ENCODE measurements at regions not wholly inside any gene's neighbourhood (a gene's known extent, or its start where the extent isn't known, plus 50 kb on each side); places are given as distances from the start of the nearest gene placed in this dataset.

DNA sequence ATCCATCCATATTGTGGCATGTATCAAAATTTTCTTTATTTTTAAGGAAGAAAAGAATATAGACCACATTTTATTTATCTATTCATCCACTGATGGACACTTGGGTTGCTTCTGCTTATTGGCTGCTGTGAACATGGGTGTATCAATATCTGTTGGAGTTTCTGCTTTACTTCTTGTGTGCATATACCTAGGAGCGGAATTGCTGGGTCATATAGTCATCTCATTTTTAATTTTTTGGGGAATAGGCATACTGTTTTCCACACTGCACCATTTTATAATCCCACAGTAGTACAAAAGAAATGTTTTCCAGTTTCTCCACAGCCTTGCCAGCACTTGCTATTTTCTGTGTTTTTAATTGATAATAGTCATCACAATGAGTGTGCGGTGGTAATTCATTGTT, 197.2 kb downstream of the ACKR3 start:
- Mint-ChIP-seq H3K36me3 (ENCODE audit: insufficient read depth, unreplicated experiment) (peaks cover 11% of the 10 kb centered on the region), H3K4me3 (ENCODE audit: unreplicated experiment) (no peak overlapping the region), H3K9me3 (ENCODE audit: unreplicated experiment) (no peaks in the 10 kb centered on the region), H3K27ac (ENCODE audit: low read depth, unreplicated experiment) (no peak overlapping the region), H3K4me1 (ENCODE audit: insufficient read depth, unreplicated experiment) (peaks cover 22% of the 10 kb centered on the region), H3K27me3 (ENCODE audit: insufficient read depth, unreplicated experiment) (no peaks in the 10 kb centered on the region)
- POLR2A ChIA-PET = no interaction called here
- DNase-seq (ENCODE audit: unreplicated experiment) = no peak
- no TSS peak for BruUV-seq (replicated peaks)
- CTCF ChIA-PET = no interaction called here
- intact Hi-C loops (cut with micrococcal nuclease) = no loop called here
- TF ChIP-seq, protein P1, sequence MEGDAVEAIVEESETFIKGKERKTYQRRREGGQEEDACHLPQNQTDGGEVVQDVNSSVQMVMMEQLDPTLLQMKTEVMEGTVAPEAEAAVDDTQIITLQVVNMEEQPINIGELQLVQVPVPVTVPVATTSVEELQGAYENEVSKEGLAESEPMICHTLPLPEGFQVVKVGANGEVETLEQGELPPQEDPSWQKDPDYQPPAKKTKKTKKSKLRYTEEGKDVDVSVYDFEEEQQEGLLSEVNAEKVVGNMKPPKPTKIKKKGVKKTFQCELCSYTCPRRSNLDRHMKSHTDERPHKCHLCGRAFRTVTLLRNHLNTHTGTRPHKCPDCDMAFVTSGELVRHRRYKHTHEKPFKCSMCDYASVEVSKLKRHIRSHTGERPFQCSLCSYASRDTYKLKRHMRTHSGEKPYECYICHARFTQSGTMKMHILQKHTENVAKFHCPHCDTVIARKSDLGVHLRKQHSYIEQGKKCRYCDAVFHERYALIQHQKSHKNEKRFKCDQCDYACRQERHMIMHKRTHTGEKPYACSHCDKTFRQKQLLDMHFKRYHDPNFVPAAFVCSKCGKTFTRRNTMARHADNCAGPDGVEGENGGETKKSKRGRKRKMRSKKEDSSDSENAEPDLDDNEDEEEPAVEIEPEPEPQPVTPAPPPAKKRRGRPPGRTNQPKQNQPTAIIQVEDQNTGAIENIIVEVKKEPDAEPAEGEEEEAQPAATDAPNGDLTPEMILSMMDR (IDR thresholded peaks at IDR 0.05; ENCODE audit: unreplicated experiment) = no peak

DNA sequence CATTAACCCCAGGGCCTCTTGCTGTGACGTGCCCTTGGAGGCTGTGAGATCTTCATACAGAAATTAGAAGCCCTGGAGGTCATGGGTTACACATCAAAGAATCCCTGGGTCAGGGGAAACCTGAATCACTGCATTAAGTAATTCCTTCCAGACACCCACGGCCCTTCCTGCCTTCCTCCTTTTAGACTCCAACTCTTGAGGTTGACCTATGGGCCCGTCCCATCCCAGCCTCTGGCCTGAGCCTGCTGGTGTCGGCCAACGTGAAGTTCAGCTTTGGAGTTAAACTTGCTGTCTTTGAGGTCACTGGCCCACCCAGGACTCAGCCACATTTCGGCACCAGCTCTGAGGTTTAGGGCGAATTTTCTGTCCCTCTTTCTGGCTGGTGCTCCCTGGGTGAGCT, 198.3 kb downstream of the ACKR3 start:
- peaks cover 11% of the 10 kb centered on the region for H3K36me3 Mint-ChIP-seq (ENCODE audit: insufficient read depth, unreplicated experiment)
- no TSS peak for BruUV-seq (replicated peaks)
- H3K4me3 Mint-ChIP-seq (ENCODE audit: unreplicated experiment) = no peak overlapping the region
- no peak overlapping the region for H3K27ac Mint-ChIP-seq (ENCODE audit: low read depth, unreplicated experiment)
- TF ChIP-seq, protein P1 (IDR thresholded peaks at IDR 0.05; ENCODE audit: unreplicated experiment) = no peak
- no peak for DNase-seq (ENCODE audit: unreplicated experiment)
- POLR2A ChIA-PET = no interaction called here
- intact Hi-C loops (cut with micrococcal nuclease) = no loop called here
- no peaks in the 10 kb centered on the region for H3K27me3 Mint-ChIP-seq (ENCODE audit: insufficient read depth, unreplicated experiment)
- H3K9me3 Mint-ChIP-seq (ENCODE audit: unreplicated experiment) = no peaks in the 10 kb centered on the region
- peaks cover 22% of the 10 kb centered on the region for H3K4me1 Mint-ChIP-seq (ENCODE audit: insufficient read depth, unreplicated experiment)
- CTCF ChIA-PET = no interaction called here

DNA sequence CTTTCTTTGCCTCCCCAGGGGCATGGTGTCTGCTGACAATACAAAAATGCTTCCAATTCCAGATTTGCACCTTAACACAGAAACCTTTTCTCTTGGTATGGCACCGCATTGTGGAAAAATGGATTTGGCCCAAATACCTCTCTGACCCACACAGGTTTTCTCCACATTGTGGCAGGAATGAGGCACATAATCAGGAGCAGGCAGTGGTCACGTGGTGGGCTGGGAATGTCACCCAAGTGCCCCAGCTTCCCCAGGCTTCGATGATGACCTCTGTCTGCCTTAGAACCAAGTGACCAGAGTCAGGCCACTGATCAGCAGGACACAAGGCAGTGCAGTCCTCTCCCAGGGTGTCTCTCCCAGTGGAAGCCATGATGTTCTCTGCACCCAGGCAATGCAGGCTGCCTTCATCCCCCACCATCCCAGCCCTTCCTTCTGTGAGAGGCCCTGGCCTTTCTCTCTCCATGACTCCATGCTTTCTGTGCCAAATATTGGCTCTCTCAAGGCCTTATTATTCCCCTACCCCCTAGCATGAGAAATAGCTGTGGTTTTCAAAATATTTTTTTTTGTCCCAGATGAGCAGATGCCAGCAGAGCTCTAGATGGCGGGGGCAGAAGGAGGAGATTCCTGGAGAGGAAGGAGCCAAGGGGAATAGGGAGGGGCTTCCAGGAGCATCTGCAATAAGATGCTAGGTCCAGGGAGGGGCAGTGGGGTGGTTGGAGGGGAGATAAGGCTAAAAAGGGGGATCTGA, 198.9 kb downstream of the ACKR3 start:
- Mint-ChIP-seq H3K27ac (ENCODE audit: low read depth, unreplicated experiment) (peak overlapping the region; percentile 92), H3K9me3 (ENCODE audit: unreplicated experiment) (no peaks in the 10 kb centered on the region), H3K4me1 (ENCODE audit: insufficient read depth, unreplicated experiment) (peaks cover 22% of the 10 kb centered on the region), H3K36me3 (ENCODE audit: insufficient read depth, unreplicated experiment) (peaks cover 11% of the 10 kb centered on the region), H3K27me3 (ENCODE audit: insufficient read depth, unreplicated experiment) (no peaks in the 10 kb centered on the region), H3K4me3 (ENCODE audit: unreplicated experiment) (no peak overlapping the region)
- ChIA-PET POLR2A (interaction anchor here (0.7 to 2.3 kb wide), 3 partner anchors 9 to 126 kb away, joined by 3 to 10 read pairs (median 4); no protein-coding TSS in a partner anchor), CTCF (interaction anchor here (0.9 kb wide), 1 partner anchor 292 kb away, joined by 5 read pairs; no protein-coding TSS in a partner anchor)
- intact Hi-C loops (cut with micrococcal nuclease) = no loop called here
- BruUV-seq (replicated peaks) = no TSS peak
- TF ChIP-seq, protein P1 (IDR thresholded peaks at IDR 0.05; ENCODE audit: unreplicated experiment) = no peak
- DNase-seq (ENCODE audit: unreplicated experiment) = peak; percentile 46

DNA sequence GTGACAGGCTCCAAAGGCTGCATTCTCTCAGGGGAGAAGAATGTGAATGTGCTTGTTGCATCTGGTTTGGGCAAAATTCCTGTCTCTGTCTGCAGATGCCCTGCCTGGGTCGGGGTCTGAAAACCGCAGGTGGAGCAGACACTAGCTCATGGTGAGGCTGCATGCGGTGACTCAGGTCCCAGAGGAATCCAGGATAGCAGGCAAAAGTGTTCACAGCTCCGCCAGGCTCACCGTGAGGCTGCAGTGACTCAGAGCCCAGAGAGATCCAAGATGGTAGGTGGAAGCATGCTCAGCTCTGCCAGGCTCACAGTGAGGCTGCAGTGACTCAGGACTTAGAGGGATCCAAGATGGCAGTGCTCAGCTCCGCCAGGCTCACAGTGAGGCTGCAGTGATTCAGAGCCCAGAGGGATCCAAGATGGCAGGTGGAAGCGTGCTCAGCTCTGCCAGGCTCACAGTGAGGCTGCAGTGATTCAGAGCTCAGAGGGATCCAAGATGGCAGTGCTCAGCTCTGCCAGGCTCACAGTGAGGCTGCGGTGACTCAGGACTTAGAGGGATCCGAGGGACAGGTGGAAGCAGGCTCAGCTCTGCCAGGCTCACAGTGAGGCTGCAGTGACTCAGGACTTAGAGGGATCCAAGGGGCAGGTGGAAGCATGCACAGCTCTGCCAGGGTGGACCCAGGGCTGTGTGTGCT, 200.5 kb downstream of the ACKR3 start:
- intact Hi-C loops (cut with micrococcal nuclease) = loop anchor here (1.0 kb wide), 2 partner anchors 128 to 257 kb away; no protein-coding TSS in a partner anchor
- peak overlapping the region; percentile 92 for H3K27ac Mint-ChIP-seq (ENCODE audit: low read depth, unreplicated experiment)
- POLR2A ChIA-PET = interaction anchor here (0.8 to 2.7 kb wide), 10 partner anchors 12 to 127 kb away, joined by 3 to 12 read pairs (median 4); no protein-coding TSS in a partner anchor
- H3K27me3 Mint-ChIP-seq (ENCODE audit: insufficient read depth, unreplicated experiment) = no peaks in the 10 kb centered on the region
- no peaks in the 10 kb centered on the region for H3K9me3 Mint-ChIP-seq (ENCODE audit: unreplicated experiment)
- H3K36me3 Mint-ChIP-seq (ENCODE audit: insufficient read depth, unreplicated experiment) = peaks cover 11% of the 10 kb centered on the region
- peaks cover 22% of the 10 kb centered on the region for H3K4me1 Mint-ChIP-seq (ENCODE audit: insufficient read depth, unreplicated experiment)
- no TSS peak for BruUV-seq (replicated peaks)
- CTCF ChIA-PET = interaction anchor here (0.6 to 1.2 kb wide), 5 partner anchors 80 to 257 kb away, joined by 3 to 4 read pairs (median 3); no protein-coding TSS in a partner anchor
- peak overlapping the region; percentile 40 for H3K4me3 Mint-ChIP-seq (ENCODE audit: unreplicated experiment)
- DNase-seq (ENCODE audit: unreplicated experiment) = peak; percentile 93
- TF ChIP-seq, protein P1 (IDR thresholded peaks at IDR 0.05; ENCODE audit: unreplicated experiment) = no peak

All from MCF 10A (cell line).